Hepatocyte (in vitro differentiated cells): ENCODE measurements at regions not wholly inside any gene's neighbourhood (a gene's known extent, or its start where the extent isn't known, plus 50 kb on each side); places are given as distances from the start of the nearest gene placed in this dataset.

Experiments used
- DNase-seq: peaks from one replicate; pipeline ENCODE4 v3.0.0-alpha.2; 2016; ENCODE audit warnings: low spot score
- H2AFZ ChIP-seq: fragments of 200-600 bp; sonication (generic); 2 replicates; pipeline ENCODE4 v1.6.0; 2016; ENCODE audit warnings: antibody characterized with exemption, mild to moderate bottlenecking
- H3K27ac ChIP-seq: fragments of 200-600 bp; sonication (generic); 2 replicates; pipeline ENCODE4 v1.5.1; 2016; ENCODE audit warnings: mild to moderate bottlenecking
- H3K27me3 ChIP-seq: fragments of 200-600 bp; sonication (generic); 2 replicates; pipeline ENCODE4 v1.6.1; 2016
- H3K36me3 ChIP-seq: fragments of 200-600 bp; sonication (generic); replicated peaks from 2 replicates; pipeline ENCODE4 v1.5.1; 2016; ENCODE audit warnings: low read depth; ENCODE audit not compliant: insufficient read depth
- H3K4me1 ChIP-seq: fragments of 200-600 bp; sonication (generic); 2 replicates; pipeline ENCODE4 v1.5.1; 2016; ENCODE audit warnings: mild to moderate bottlenecking, moderate library complexity; ENCODE audit not compliant: insufficient read depth
- H3K4me2 ChIP-seq: fragments of 200-600 bp; sonication (generic); 2 replicates; pipeline ENCODE4 v1.6.0; 2016
- H3K4me3 ChIP-seq: fragments of 200-600 bp; sonication (generic); 2 replicates; pipeline ENCODE4 v1.5.1; 2016; ENCODE audit warnings: mild to moderate bottlenecking
- H3K79me2 ChIP-seq: fragments of 200-600 bp; sonication (generic); 2 replicates; pipeline ENCODE4 v1.6.0; 2017; ENCODE audit warnings: mild to moderate bottlenecking
- H3K9me2 ChIP-seq: fragments of 200-600 bp; sonication (generic); replicated peaks from 2 replicates; pipeline ENCODE4 v1.6.0; 2017; ENCODE audit warnings: mild to moderate bottlenecking; ENCODE audit not compliant: insufficient read depth
- H3K9me3 ChIP-seq: fragments of 200-600 bp; sonication (generic); 2 replicates; pipeline ENCODE4 v1.5.1; 2016; ENCODE audit warnings: low read depth, mild to moderate bottlenecking
- H4K20me1 ChIP-seq: fragments of 200-600 bp; sonication (generic); 2 replicates; pipeline ENCODE4 v1.6.0; 2016; ENCODE audit warnings: mild to moderate bottlenecking; ENCODE audit not compliant: insufficient read depth, poor library complexity, severe bottlenecking
- EZH2 ChIP-seq: fragments of 200-600 bp; sonication (generic); IDR thresholded peaks from 2 replicates; pipeline ENCODE4 v1.6.1; 2016; ENCODE audit warnings: antibody characterized with exemption, mild to moderate bottlenecking, borderline replicate concordance
- EZH2phosphoT487 ChIP-seq: fragments of 200-600 bp; sonication (generic); IDR thresholded peaks from one replicate; pipeline ENCODE4 v1.6.1; 2018; ENCODE audit warnings: antibody characterized with exemption, mild to moderate bottlenecking, low read depth, moderate library complexity; ENCODE audit not compliant: unreplicated experiment, severe bottlenecking
- WGBS: methylation state at CpG from one replicate; pipeline ENCODE4 v1.1.6; 2016; ENCODE audit warnings: low lambda C conversion rate; ENCODE audit errors: missing lambda C conversion rate; 5-methylcytosine and 5-hydroxymethylcytosine counted together
- TF ChIP-seq, protein P1 (sequence below): fragments of 200-600 bp; sonication (generic); IDR thresholded peaks from 2 replicates; pipeline ENCODE4 v1.5.1; 2016; ENCODE audit warnings: antibody characterized with exemption, mild to moderate bottlenecking; ENCODE audit not compliant: poor library complexity

DNA sequence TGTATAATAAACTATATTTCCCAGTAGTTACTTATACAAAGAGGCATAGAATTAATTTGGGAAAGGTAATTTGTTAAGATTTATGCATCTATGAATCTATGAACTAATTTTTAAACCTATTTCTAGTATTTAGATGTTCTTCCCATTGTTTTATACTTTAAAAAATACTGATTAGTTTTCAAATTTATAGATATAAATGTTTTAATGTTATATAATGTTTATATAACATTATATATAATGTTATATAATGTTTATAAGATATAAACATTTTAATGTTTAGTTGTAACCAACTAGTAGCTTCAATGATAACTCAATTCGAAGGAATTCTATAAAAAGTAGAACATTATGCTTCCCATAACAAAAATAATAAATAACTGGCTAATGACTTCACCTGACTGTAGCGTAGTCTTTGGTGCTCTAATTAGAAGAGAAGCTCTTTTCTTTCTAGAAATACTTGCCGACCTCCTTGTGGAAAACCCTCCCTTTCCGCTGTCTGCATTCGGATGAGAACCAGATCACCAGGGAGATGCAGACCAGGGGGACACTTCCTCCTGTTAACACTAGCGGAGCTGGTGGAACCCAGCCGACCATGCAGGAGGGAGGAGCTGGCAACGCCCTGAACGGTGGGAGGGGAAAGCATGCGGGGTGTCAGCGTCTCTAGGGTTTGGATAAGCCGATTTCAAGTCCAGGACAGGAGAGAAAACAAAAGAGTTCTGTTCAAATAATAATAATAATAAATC, 158.4 kb downstream of the OR2B2 start:
- Histone ChIP-seq H3K4me1 (no peaks in the 10 kb centered on the region), H3K27me3 (no peaks in the 10 kb centered on the region), H4K20me1 (no peaks in the 10 kb centered on the region), H3K4me2 (peak overlapping the region; percentile 72), H3K9me3 (no peaks in the 10 kb centered on the region), H3K27ac (no peak overlapping the region), H3K36me3 (no peaks in the 10 kb centered on the region), H3K4me3 (peak overlapping the region; percentile 20), H3K9me2 (no peaks in the 10 kb centered on the region), H2AFZ (peak overlapping the region; percentile 17), H3K79me2 (no peaks in the 10 kb centered on the region)
- no peak for TF ChIP-seq EZH2phosphoT487
- TF ChIP-seq, protein P1, sequence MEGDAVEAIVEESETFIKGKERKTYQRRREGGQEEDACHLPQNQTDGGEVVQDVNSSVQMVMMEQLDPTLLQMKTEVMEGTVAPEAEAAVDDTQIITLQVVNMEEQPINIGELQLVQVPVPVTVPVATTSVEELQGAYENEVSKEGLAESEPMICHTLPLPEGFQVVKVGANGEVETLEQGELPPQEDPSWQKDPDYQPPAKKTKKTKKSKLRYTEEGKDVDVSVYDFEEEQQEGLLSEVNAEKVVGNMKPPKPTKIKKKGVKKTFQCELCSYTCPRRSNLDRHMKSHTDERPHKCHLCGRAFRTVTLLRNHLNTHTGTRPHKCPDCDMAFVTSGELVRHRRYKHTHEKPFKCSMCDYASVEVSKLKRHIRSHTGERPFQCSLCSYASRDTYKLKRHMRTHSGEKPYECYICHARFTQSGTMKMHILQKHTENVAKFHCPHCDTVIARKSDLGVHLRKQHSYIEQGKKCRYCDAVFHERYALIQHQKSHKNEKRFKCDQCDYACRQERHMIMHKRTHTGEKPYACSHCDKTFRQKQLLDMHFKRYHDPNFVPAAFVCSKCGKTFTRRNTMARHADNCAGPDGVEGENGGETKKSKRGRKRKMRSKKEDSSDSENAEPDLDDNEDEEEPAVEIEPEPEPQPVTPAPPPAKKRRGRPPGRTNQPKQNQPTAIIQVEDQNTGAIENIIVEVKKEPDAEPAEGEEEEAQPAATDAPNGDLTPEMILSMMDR, result no peak
- TF ChIP-seq EZH2, result no peak
- peak; percentile 90 for DNase-seq
- 1% methylated on average over 12 of the region's 12 CpGs for WGBS

DNA sequence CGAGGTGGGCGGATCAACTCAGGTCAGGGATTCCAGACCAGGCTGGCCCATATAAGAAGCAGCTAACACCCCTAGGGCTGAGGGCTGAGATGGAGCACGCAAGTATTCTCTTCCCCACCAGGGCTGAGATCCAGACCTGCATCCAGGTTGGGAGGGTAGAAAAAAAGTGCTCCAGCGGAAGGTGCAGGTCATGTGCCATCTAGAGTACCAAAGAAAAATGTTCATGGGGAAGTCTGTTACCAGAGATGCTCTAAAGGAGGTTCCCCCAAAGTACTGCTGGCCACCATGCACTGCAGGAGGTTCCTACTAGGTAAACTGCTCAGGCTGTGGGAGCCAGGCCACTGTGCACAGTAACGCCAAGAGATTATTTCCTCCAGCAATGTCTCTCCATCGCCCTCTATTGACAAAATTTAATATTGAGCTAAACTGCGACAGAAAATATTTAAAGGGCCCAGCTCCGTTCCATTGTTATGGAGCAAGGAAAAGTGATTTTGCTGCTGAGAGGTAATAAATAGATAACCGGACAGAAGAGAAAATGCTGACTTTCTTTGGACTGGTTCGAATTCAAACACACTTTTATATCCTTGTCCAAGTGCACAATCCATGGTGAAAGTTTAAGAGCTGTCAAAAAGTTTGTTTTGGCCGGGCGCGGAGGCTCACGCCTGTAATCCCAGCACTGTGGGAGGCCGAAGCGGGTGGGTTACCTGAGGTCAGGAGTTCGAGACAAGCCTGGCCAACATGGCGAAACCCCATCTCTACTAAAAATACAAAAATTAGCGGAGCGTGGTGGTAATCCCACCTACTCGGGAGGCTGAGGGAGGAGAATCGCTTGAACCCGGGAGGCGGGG, 159.9 kb downstream of the OR2B2 start:
- H3K4me3 ChIP-seq, result peak overlapping the region; percentile 80
- H3K79me2 ChIP-seq, result no peaks in the 10 kb centered on the region
- H3K9me3 ChIP-seq, result no peaks in the 10 kb centered on the region
- H2AFZ ChIP-seq, result peak overlapping the region; percentile 85
- WGBS, result 10% methylated on average over 24 of the region's 24 CpGs
- no peaks in the 10 kb centered on the region for H4K20me1 ChIP-seq
- no peaks in the 10 kb centered on the region for H3K9me2 ChIP-seq
- peak overlapping the region; percentile 91 for H3K27ac ChIP-seq
- peak; percentile 88 for DNase-seq
- no peaks in the 10 kb centered on the region for H3K4me1 ChIP-seq
- no peak for TF ChIP-seq EZH2phosphoT487
- TF ChIP-seq, protein P1, result peak; percentile 78
- no peaks in the 10 kb centered on the region for H3K27me3 ChIP-seq
- H3K4me2 ChIP-seq, result peak overlapping the region; percentile 70
- no peaks in the 10 kb centered on the region for H3K36me3 ChIP-seq

DNA sequence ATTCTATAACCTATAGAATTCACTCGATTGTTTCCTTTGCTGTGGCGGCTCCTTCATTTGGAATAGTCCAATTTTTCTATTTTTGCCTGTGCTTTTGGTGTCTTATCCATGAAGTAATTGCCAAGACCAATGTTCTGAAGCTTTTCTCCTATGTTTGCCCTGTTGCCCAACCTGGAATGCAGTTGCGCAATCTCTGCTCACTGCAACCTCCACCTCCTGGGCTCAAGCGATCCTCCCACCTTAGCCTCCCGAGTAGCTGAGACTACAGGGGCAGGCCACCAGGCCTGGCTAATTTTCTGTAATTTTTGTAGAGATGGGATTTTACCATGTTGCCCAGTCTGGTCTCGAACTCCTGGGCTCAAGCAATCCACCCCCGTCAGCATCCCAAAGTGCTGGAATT, 163.5 kb downstream of the OR2B2 start:
- Histone ChIP-seq H3K4me3 (no peak overlapping the region), H3K27me3 (peaks cover 7% of the 10 kb centered on the region), H3K79me2 (no peaks in the 10 kb centered on the region), H2AFZ (no peak overlapping the region), H3K4me2 (no peak overlapping the region), H3K9me3 (no peaks in the 10 kb centered on the region), H3K27ac (no peak overlapping the region), H3K9me2 (no peaks in the 10 kb centered on the region), H4K20me1 (no peaks in the 10 kb centered on the region), H3K4me1 (no peaks in the 10 kb centered on the region), H3K36me3 (no peaks in the 10 kb centered on the region)
- no peak for TF ChIP-seq EZH2phosphoT487
- TF ChIP-seq, protein P1, result no peak
- no peak for TF ChIP-seq EZH2
- no peak for DNase-seq
- 92% methylated on average over 7 of the region's 7 CpGs for WGBS
